Endothelial cell of umbilical vein (primary cell): ENCODE measurements at regions not wholly inside any gene's neighbourhood (a gene's known extent, or its start where the extent isn't known, plus 50 kb on each side); places are given as distances from the start of the nearest gene placed in this dataset.

ENCODE experiments used
- BruUV-seq: library from RNA; stranded (reverse); fragments of 400-500 nt; replicated peaks from 2 replicates; lab custom pipeline; 2021; lab: Mats Ljungman, UMichigan
- CTCF ChIA-PET: fragments of 300-600, 350-600 bp; sonication (Branson Sonifier 250); formaldehyde crosslinking; loops from one replicate; lab custom pipeline; 2021; ENCODE audit warnings: antibody characterized with exemption, inconsistent platforms; lab: Charles Lee
- POLR2A ChIA-PET: fragments of 300-600, 350-600 bp; sonication (Branson Sonifier 250); formaldehyde crosslinking; loops from one replicate; lab custom pipeline; 2021; ENCODE audit warnings: antibody characterized with exemption, inconsistent platforms; lab: Charles Lee
- DNase-seq: peaks from one replicate; pipeline ENCODE4 v3.0.0-alpha.2; 2011; ENCODE audit warnings: low read depth, low spot score
- FAIRE-seq: peaks from 2 replicates; lab custom pipeline; 2011; peaks lifted over from hg19 to GRCh38; lab: Jason Lieb, UNC
- H2AFZ ChIP-seq: 2 replicates; pipeline ENCODE4 v1.6.0; 2012; ENCODE audit warnings: low read depth, low read length, control low read depth, inconsistent platforms
- H3K27ac ChIP-seq: 2 replicates; pipeline ENCODE4 v1.5.1; 2011; ENCODE audit warnings: low read depth, mild to moderate bottlenecking, control low read depth, low read length, moderate library complexity; ENCODE audit not compliant: insufficient read depth
- H3K27me3 ChIP-seq, 2 experiments: 2 replicates each; pipeline versions ENCODE4 v1.6.0 to v1.6.1; 2011; ENCODE audit warnings: low read length in 2 of 2, mixed read lengths in 1 of 2; ENCODE audit not compliant: control insufficient read depth in 2 of 2, insufficient read depth in 2 of 2
- H3K36me3 ChIP-seq, 2 experiments: 2 replicates in 1 of 2; 3 replicates in 1 of 2; pipeline ENCODE4 v1.5.1; 2011; ENCODE audit warnings: low read length in 2 of 2, mild to moderate bottlenecking in 1 of 2, moderate library complexity in 1 of 2; ENCODE audit not compliant: control insufficient read depth in 2 of 2, insufficient read depth in 2 of 2; ENCODE audit errors: extremely low read depth in 1 of 2
- H3K4me1 ChIP-seq: 3 replicates; pipeline ENCODE4 v1.5.1; 2011; ENCODE audit warnings: mild to moderate bottlenecking, low read length; ENCODE audit not compliant: control insufficient read depth, insufficient read depth; ENCODE audit errors: extremely low read depth
- H3K4me2 ChIP-seq: 2 replicates; pipeline ENCODE4 v1.6.1; 2011; ENCODE audit warnings: low read length, control low read depth, mixed read lengths; ENCODE audit not compliant: insufficient read depth
- H3K4me3 ChIP-seq, 3 experiments: fragments of 200-600 bp in 1 of 3; sonication (generic), shearing (Covaris generic) in 1 of 3; replicated peaks in 1 of 3; 2 replicates each; pipeline ENCODE4 v1.5.1; 2011 to 2016; ENCODE audit warnings: control low read depth in 3 of 3, low read length in 3 of 3, mild to moderate bottlenecking in 2 of 3, inconsistent platforms in 1 of 3, low read depth in 1 of 3, moderate library complexity in 1 of 3; ENCODE audit not compliant: insufficient read depth in 1 of 3
- H3K79me2 ChIP-seq: 2 replicates; pipeline ENCODE4 v1.6.0; 2012; ENCODE audit warnings: low read length, inconsistent platforms; ENCODE audit not compliant: control insufficient read depth, insufficient read depth
- H3K9ac ChIP-seq: replicated peaks from 2 replicates; pipeline ENCODE3; 2011; ENCODE audit warnings: low read length, control low read depth; ENCODE audit not compliant: insufficient read depth; ENCODE audit errors: extremely low read depth
- H3K9me1 ChIP-seq: replicated peaks from 3 replicates; pipeline ENCODE4 v1.6.0; 2011; ENCODE audit warnings: mild to moderate bottlenecking, low read length; ENCODE audit not compliant: control insufficient read depth, insufficient read depth; ENCODE audit errors: extremely low read depth
- H3K9me3 ChIP-seq: replicated peaks from 2 replicates; pipeline ENCODE4 v1.5.1; 2012; ENCODE audit warnings: low read length, inconsistent platforms; ENCODE audit not compliant: control insufficient read depth, insufficient read depth
- H4K20me1 ChIP-seq: replicated peaks from 2 replicates; pipeline ENCODE3; 2011; ENCODE audit warnings: mild to moderate bottlenecking, low read length; ENCODE audit not compliant: control insufficient read depth, insufficient read depth; ENCODE audit errors: extremely low read depth
- CTCF ChIP-seq, 2 donors: IDR thresholded peaks; 1 replicate in 1 of 2; 2 replicates in 1 of 2; pipeline ENCODE4 v1.5.1; 2011; ENCODE audit warnings: low read length in 2 of 2, mild to moderate bottlenecking in 2 of 2, moderate library complexity in 2 of 2, control low read depth in 1 of 2, inconsistent platforms in 1 of 2, low read depth in 1 of 2; ENCODE audit not compliant: insufficient read depth in 1 of 2; ENCODE audit errors: extremely low read depth in 1 of 2
- EZH2 ChIP-seq: IDR thresholded peaks from 2 replicates; pipeline ENCODE4 v1.6.1; 2012; ENCODE audit warnings: borderline replicate concordance, low read depth, mild to moderate bottlenecking, moderate library complexity, low read length, inconsistent platforms; ENCODE audit not compliant: severe bottlenecking
- FOS ChIP-seq: IDR thresholded peaks from 2 replicates; pipeline ENCODE4 v1.6.1; 2011; ENCODE audit warnings: mild to moderate bottlenecking, low read length, moderate library complexity, borderline replicate concordance; ENCODE audit not compliant: insufficient read depth
- GATA2 ChIP-seq: IDR thresholded peaks from 2 replicates; pipeline ENCODE4 v1.7.0; 2011; ENCODE audit warnings: low read depth, mild to moderate bottlenecking, moderate library complexity, mixed read lengths, low read length; ENCODE audit not compliant: insufficient read length, insufficient read depth
- JUN ChIP-seq: IDR thresholded peaks from 2 replicates; pipeline ENCODE4 v1.6.1; 2011; ENCODE audit warnings: borderline replicate concordance, low read depth; ENCODE audit not compliant: insufficient read length, insufficient read depth
- MYC ChIP-seq: IDR thresholded peaks from one replicate; pipeline ENCODE4 v1.6.1; 2011; ENCODE audit warnings: mild to moderate bottlenecking, low read depth, low read length
- POLR2A ChIP-seq: IDR thresholded peaks from 2 replicates; pipeline ENCODE4 v1.6.1; 2012; ENCODE audit warnings: low read depth, mild to moderate bottlenecking, control low read depth, low read length
- POLR2AphosphoS5 ChIP-seq: IDR thresholded peaks from 2 replicates; pipeline ENCODE4 v1.6.1; 2012; ENCODE audit warnings: low read depth, mild to moderate bottlenecking, control low read depth, low read length, moderate library complexity; ENCODE audit not compliant: insufficient read depth
- dilution Hi-C: fragments of 300-500 bp; cut with MboI; formaldehyde crosslinking; loops from one replicate; pipeline ENCODE4 v1.15.0; 2019; ENCODE audit warnings: low sequenced_read_pairs; ENCODE audit not compliant: extremely low pct_ligation_motif_present
- intact Hi-C: fragments of 100-400 bp; cut with micrococcal nuclease; formaldehyde crosslinking; loops from one replicate; pipeline ENCODE4 v1.10.0; 2022
- TF ChIP-seq, protein P1 (sequence below): IDR thresholded peaks from 2 replicates; pipeline ENCODE4 v1.6.1; 2011; ENCODE audit not compliant: insufficient read depth, insufficient read length

DNA sequence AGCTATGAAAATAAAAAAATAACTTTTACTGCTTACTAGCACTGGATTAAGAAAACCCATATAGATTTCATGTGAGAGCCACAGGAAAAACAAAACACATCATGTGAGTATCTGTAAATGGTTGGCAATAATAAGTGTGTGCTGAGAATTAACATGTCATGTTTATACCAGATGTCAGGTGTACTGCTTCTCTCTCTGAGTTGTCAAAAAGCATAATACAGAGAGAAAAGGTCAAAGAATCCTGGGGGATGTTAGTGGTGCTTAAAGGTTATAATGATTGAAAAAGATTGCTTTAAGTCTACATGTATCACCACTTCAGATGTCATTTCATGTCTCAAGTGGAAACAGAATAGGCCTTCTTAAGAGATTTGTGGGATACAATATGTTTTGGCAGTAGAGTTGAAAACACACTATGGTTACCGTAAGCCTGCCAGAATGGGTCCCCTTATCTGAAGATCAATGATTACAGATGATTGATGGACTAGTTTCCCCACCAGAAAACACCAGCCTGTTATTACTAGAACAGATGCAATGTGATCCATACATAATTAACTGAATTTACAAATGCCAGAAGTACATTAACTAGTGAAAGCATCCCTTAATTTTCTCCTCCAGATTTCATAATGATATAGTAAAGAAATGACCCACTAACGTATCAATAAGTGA is 204.1 kb downstream of the CNTN3 start:
- dilution Hi-C loops (no loop called here), intact Hi-C loops (no loop called here)
- H3K4me2 ChIP-seq, result no peak overlapping the region
- POLR2A ChIA-PET, result no interaction called here
- no peak overlapping the region for H3K27ac ChIP-seq
- no peak overlapping the region for H3K4me3 ChIP-seq
- TF ChIP-seq GATA2 (no peak), FOS (no peak), JUN (no peak), CTCF (IDR thresholded peaks at IDR 0.05; ENCODE audit: extremely low read depth in 1 of 2, insufficient read depth in 1 of 2, low read depth in 1 of 2, low read length in 2 of 2) (no peak), POLR2A (no peak), MYC (no peak), POLR2AphosphoS5 (no peak), EZH2 (no peak)
- TF ChIP-seq, protein P1, sequence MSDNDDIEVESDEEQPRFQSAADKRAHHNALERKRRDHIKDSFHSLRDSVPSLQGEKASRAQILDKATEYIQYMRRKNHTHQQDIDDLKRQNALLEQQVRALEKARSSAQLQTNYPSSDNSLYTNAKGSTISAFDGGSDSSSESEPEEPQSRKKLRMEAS, result no peak
- no peak overlapping the region for H3K9ac ChIP-seq
- CTCF ChIA-PET, result no interaction called here
- no peaks in the 10 kb centered on the region for H3K9me3 ChIP-seq
- H3K4me1 ChIP-seq, result no peaks in the 10 kb centered on the region
- no peaks in the 10 kb centered on the region for H3K79me2 ChIP-seq
- DNase-seq (no peak), FAIRE-seq (no peak)
- no peaks in the 10 kb centered on the region for H3K36me3 ChIP-seq
- no peak overlapping the region for H2AFZ ChIP-seq
- no peaks in the 10 kb centered on the region for H4K20me1 ChIP-seq
- H3K27me3 ChIP-seq, result no peaks in the 10 kb centered on the region
- no TSS peak for BruUV-seq
- no peaks in the 10 kb centered on the region for H3K9me1 ChIP-seq
